ENCODE measurements at regions not wholly inside any gene's neighbourhood (a gene's known extent, or its start where the extent isn't known, plus 50 kb on each side); places are given as distances from the start of the nearest gene placed in this dataset.

- TF ChIP-seq CC2D1A (CRISPR knock-in tag; IDR thresholded peaks at IDR 0.05) (no peak), SUZ12 (IDR thresholded peaks at IDR 0.05; ENCODE audit: low read depth, low read length) (no peak), MXD3 (CRISPR knock-in tag; IDR thresholded peaks at IDR 0.05) (no peak), BHLHE40 (IDR thresholded peaks at IDR 0.05; ENCODE audit: low read length) (no peak), POLR2AphosphoS2 (IDR thresholded peaks at IDR 0.05; ENCODE audit: low read depth, low read length) (no peak)
Observed at GRCh38 chr11:15607361-15608036, 492.8 kb downstream of the INSC start (continued).

GRCh38 chr11:15609445-15609844 is 494.7 kb downstream of the INSC start:
- H4K20me1 ChIP-seq (ENCODE audit: insufficient read depth, low read length), result no peaks in the 10 kb centered on the region
- H3K79me2 ChIP-seq (ENCODE audit: insufficient read depth, low read length), result no peaks in the 10 kb centered on the region
- H2AFZ ChIP-seq (ENCODE audit: low read length), result no peak overlapping the region
- H3K4me1 ChIP-seq (ENCODE audit: insufficient read depth, low read length), result no peaks in the 10 kb centered on the region
- DNase-seq (ENCODE audit: low spot score) (no peak), FAIRE-seq (no peak), ATAC-seq (no peak)
- WGBS (ENCODE audit: low lambda C conversion rate), result 0% methylated on average over 1 of the region's 1 CpG
- H3K9me3 ChIP-seq (ENCODE audit: low read length), result no peaks in the 10 kb centered on the region
- TF ChIP-seq PAX8 (CRISPR knock-in tag; IDR thresholded peaks at IDR 0.05; ENCODE audit: borderline replicate concordance) (no peak), ARID2 (CRISPR knock-in tag; IDR thresholded peaks at IDR 0.05; ENCODE audit: borderline replicate concordance) (no peak)
- no peak overlapping the region for H3K9ac ChIP-seq (ENCODE audit: insufficient read depth, low read depth, low read length)
- H3K27me3 ChIP-seq (ENCODE audit: control insufficient read depth in 1 of 2, insufficient read depth in 2 of 2, low read length in 2 of 2), result no peaks in the 10 kb centered on the region
- H3K36me3 ChIP-seq (replicated peaks in 1 of 2; ENCODE audit: control insufficient read depth in 1 of 2, insufficient read depth in 2 of 2, low read length in 2 of 2), result no peaks in the 10 kb centered on the region
- in situ Hi-C loops (cut with HindIII; ENCODE audit: extremely low pct_ligation_motif_present, low pct_unique_long_range_greater_than_20kb), result no loop called here
- ChIA-PET CTCF (ENCODE audit: low intra/inter-chr PET ratio, low total read pairs) (no interaction called here), POLR2A (no interaction called here)
- H3K4me3 ChIP-seq (replicated peaks in 1 of 3; ENCODE audit: insufficient read depth in 1 of 3, low read depth in 2 of 3, low read length in 3 of 3), result no peak overlapping the region
- H3K4me2 ChIP-seq (ENCODE audit: low read depth, low read length), result no peak overlapping the region
- BruUV-seq (replicated peaks), result no TSS peak
- no peak overlapping the region for H3K27ac ChIP-seq (ENCODE audit: extremely low read length, insufficient read depth, low read length)
- intact Hi-C loops (cut with micrococcal nuclease; ENCODE audit: unreplicated experiment), result no loop called here

GRCh38 chr11:15610881-15611280 is 496.2 kb downstream of the INSC start:
- no peaks in the 10 kb centered on the region for H3K4me1 ChIP-seq (ENCODE audit: insufficient read depth, low read length)
- ChIA-PET POLR2A (no interaction called here), CTCF (ENCODE audit: low intra/inter-chr PET ratio, low total read pairs) (no interaction called here)
- H3K27ac ChIP-seq (ENCODE audit: extremely low read length, insufficient read depth, low read length), result no peak overlapping the region
- DNase-seq (ENCODE audit: low spot score) (no peak), ATAC-seq (no peak), FAIRE-seq (no peak)
- H3K36me3 ChIP-seq (replicated peaks in 1 of 2; ENCODE audit: control insufficient read depth in 1 of 2, insufficient read depth in 2 of 2, low read length in 2 of 2), result no peaks in the 10 kb centered on the region
- intact Hi-C loops (cut with micrococcal nuclease; ENCODE audit: unreplicated experiment), result no loop called here
- H4K20me1 ChIP-seq (ENCODE audit: insufficient read depth, low read length), result no peaks in the 10 kb centered on the region
- WGBS (ENCODE audit: low lambda C conversion rate), result 3% methylated on average over 5 of the region's 5 CpGs
- H3K4me2 ChIP-seq (ENCODE audit: low read depth, low read length), result no peak overlapping the region
- in situ Hi-C loops (cut with HindIII; ENCODE audit: extremely low pct_ligation_motif_present, low pct_unique_long_range_greater_than_20kb), result no loop called here
- no peaks in the 10 kb centered on the region for H3K27me3 ChIP-seq (ENCODE audit: control insufficient read depth in 1 of 2, insufficient read depth in 2 of 2, low read length in 2 of 2)
- H2AFZ ChIP-seq (ENCODE audit: low read length), result no peak overlapping the region
- H3K79me2 ChIP-seq (ENCODE audit: insufficient read depth, low read length), result no peaks in the 10 kb centered on the region
- H3K9ac ChIP-seq (ENCODE audit: insufficient read depth, low read depth, low read length), result no peak overlapping the region
- no peaks in the 10 kb centered on the region for H3K9me3 ChIP-seq (ENCODE audit: low read length)
- BruUV-seq (replicated peaks), result no TSS peak
- H3K4me3 ChIP-seq (replicated peaks in 1 of 3; ENCODE audit: insufficient read depth in 1 of 3, low read depth in 2 of 3, low read length in 3 of 3), result no peak overlapping the region
- no peak for TF ChIP-seq ZFP82 (CRISPR knock-in tag; IDR thresholded peaks at IDR 0.05; ENCODE audit: borderline replicate concordance)
- no peak for TF ChIP-seq CREB3 (CRISPR knock-in tag; IDR thresholded peaks at IDR 0.05)
- TF ChIP-seq REXO4 (CRISPR knock-in tag; IDR thresholded peaks at IDR 0.05; ENCODE audit: borderline replicate concordance), result no peak
- TF ChIP-seq DMAP1 (CRISPR knock-in tag; IDR thresholded peaks at IDR 0.05), result no peak
- TF ChIP-seq HOXA5 (CRISPR knock-in tag; IDR thresholded peaks at IDR 0.05), result no peak
- TF ChIP-seq ZSCAN21 (CRISPR knock-in tag; IDR thresholded peaks at IDR 0.05; ENCODE audit: borderline replicate concordance), result no peak
- no peak for TF ChIP-seq ZNF234 (CRISPR knock-in tag; conservative IDR thresholded peaks at IDR 0.05)
- TF ChIP-seq MYC (CRISPR knock-in tag; IDR thresholded peaks at IDR 0.05; ENCODE audit: borderline replicate concordance), result no peak
- no peak for TF ChIP-seq ZKSCAN1 (IDR thresholded peaks at IDR 0.05; ENCODE audit: low read length)
- TF ChIP-seq ZNF414 (CRISPR knock-in tag; IDR thresholded peaks at IDR 0.05), result no peak
- no peak for TF ChIP-seq ZMYM2 (CRISPR knock-in tag; IDR thresholded peaks at IDR 0.05)
